ENCODE measurements at regions not wholly inside any gene's neighbourhood (a gene's known extent, or its start where the extent isn't known, plus 50 kb on each side); places are given as distances from the start of the nearest gene placed in this dataset.

GRCh38 chr6:40681622-40682021 lies 94.5 kb upstream of the LRFN2 start:
- TF ChIP-seq CTCF (IDR thresholded peaks at IDR 0.05) (no peak), IRF2 (CRISPR knock-in tag; IDR thresholded peaks at IDR 0.05; ENCODE audit: borderline replicate concordance, low read depth) (no peak), RELA (CRISPR knock-in tag; IDR thresholded peaks at IDR 0.05; ENCODE audit: borderline replicate concordance) (no peak), JUN (CRISPR knock-in tag; IDR thresholded peaks at IDR 0.05) (no peak), TCF7 (CRISPR knock-in tag; IDR thresholded peaks at IDR 0.05; ENCODE audit: low read depth) (no peak), NR3C1 (CRISPR knock-in tag; conservative IDR thresholded peaks at IDR 0.05; ENCODE audit: low read depth) (no peak), NFYB (CRISPR knock-in tag; conservative IDR thresholded peaks at IDR 0.05; ENCODE audit: low read depth) (no peak), ZNF423 (CRISPR knock-in tag; IDR thresholded peaks at IDR 0.05) (no peak), ZNF396 (CRISPR knock-in tag; IDR thresholded peaks at IDR 0.05; ENCODE audit: borderline replicate concordance) (no peak), ESRRA (CRISPR knock-in tag; IDR thresholded peaks at IDR 0.05; ENCODE audit: borderline replicate concordance) (no peak), ATF3 (CRISPR knock-in tag; conservative IDR thresholded peaks at IDR 0.05) (no peak), MAX (CRISPR knock-in tag; IDR thresholded peaks at IDR 0.05) (no peak)
- TF ChIP-seq, protein P1, sequence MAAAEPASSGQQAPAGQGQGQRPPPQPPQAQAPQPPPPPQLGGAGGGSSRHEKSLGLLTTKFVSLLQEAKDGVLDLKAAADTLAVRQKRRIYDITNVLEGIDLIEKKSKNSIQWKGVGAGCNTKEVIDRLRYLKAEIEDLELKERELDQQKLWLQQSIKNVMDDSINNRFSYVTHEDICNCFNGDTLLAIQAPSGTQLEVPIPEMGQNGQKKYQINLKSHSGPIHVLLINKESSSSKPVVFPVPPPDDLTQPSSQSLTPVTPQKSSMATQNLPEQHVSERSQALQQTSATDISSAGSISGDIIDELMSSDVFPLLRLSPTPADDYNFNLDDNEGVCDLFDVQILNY (CRISPR knock-in tag; IDR thresholded peaks at IDR 0.05): no peak
- TF ChIP-seq, protein P2, sequence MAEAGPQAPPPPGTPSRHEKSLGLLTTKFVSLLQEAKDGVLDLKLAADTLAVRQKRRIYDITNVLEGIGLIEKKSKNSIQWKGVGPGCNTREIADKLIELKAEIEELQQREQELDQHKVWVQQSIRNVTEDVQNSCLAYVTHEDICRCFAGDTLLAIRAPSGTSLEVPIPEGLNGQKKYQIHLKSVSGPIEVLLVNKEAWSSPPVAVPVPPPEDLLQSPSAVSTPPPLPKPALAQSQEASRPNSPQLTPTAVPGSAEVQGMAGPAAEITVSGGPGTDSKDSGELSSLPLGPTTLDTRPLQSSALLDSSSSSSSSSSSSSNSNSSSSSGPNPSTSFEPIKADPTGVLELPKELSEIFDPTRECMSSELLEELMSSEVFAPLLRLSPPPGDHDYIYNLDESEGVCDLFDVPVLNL (CRISPR knock-in tag; IDR thresholded peaks at IDR 0.05; ENCODE audit: borderline replicate concordance, low read depth): no peak
